GM12878 (cell line): ENCODE measurements at regions not wholly inside any gene's neighbourhood (a gene's known extent, or its start where the extent isn't known, plus 50 kb on each side); places are given as distances from the start of the nearest gene placed in this dataset.

Experiments
- ATAC-seq: fragments of 200-7000 bp; cut with Tn5 transposase; 3 replicates; pipeline ENCODE4 v1.9.1; 2020; ENCODE audit warnings: mild to moderate bottlenecking, moderate library complexity
- BruUV-seq: library from RNA; stranded (reverse); fragments of 400-500 nt; replicated peaks from 2 replicates; lab custom pipeline; 2021; lab: Mats Ljungman, UMichigan
- CTCF ChIA-PET: fragments of 300-600 bp; sonication (Branson Sonifier 250); formaldehyde crosslinking; extraction: SDS; loops from one replicate; lab custom pipeline; 2021; ENCODE audit warnings: inconsistent platforms; lab: Yijun Ruan, JAX
- POLR2A ChIA-PET: fragments of 350-600 bp; formaldehyde crosslinking; extraction: SDS; loops from one replicate; lab custom pipeline; 2021; ENCODE audit warnings: inconsistent platforms; lab: Charles Lee
- RAD21 ChIA-PET: fragments of 300-600 bp; sonication (Branson Sonifier 250); formaldehyde crosslinking; loops from one replicate; lab custom pipeline; 2023; ENCODE audit warnings: antibody characterized with exemption; ENCODE audit not compliant: unreplicated experiment; lab: Charles Lee
- SMC1A ChIA-PET: fragments of 300-600 bp; sonication (Branson Sonifier 250); formaldehyde crosslinking; loops from one replicate; lab custom pipeline; 2023; ENCODE audit not compliant: unreplicated experiment, uncharacterized antibody; lab: Charles Lee
- DNase-seq: peaks from one replicate; pipeline ENCODE4 v3.0.0-alpha.2; 2011; ENCODE audit warnings: low read depth, low spot score
- FAIRE-seq: peaks from 3 replicates; lab custom pipeline; 2011; peaks lifted over from hg19 to GRCh38; lab: Jason Lieb, UNC
- H2AFZ ChIP-seq: 2 replicates; pipeline ENCODE4 v1.6.0; 2011; ENCODE audit warnings: low read depth, low read length, control low read depth; ENCODE audit not compliant: control insufficient read depth
- H3K27ac ChIP-seq: 2 replicates; pipeline ENCODE4 v1.5.1; 2011; ENCODE audit warnings: control low read depth; ENCODE audit not compliant: control insufficient read depth, insufficient read depth
- H3K27me3 ChIP-seq, 2 experiments: replicated peaks in 1 of 2; 2 replicates each; pipeline versions ENCODE4 v1.6.0 to v1.6.1; 2011; ENCODE audit warnings: low read length in 1 of 2; ENCODE audit not compliant: control insufficient read depth in 2 of 2, insufficient read depth in 2 of 2
- H3K36me3 ChIP-seq, 2 experiments: 2 replicates each; pipeline ENCODE4 v1.5.1; 2011; ENCODE audit warnings: low read length in 1 of 2; ENCODE audit not compliant: control insufficient read depth in 2 of 2, insufficient read depth in 2 of 2
- H3K4me1 ChIP-seq: 2 replicates; pipeline ENCODE4 v1.6.1; 2011; ENCODE audit warnings: mild to moderate bottlenecking, low read length, moderate library complexity, mixed read lengths; ENCODE audit not compliant: control insufficient read depth, insufficient read depth
- H3K4me2 ChIP-seq: 2 replicates; pipeline ENCODE4 v1.6.0; 2011; ENCODE audit warnings: control low read depth; ENCODE audit not compliant: control insufficient read depth, insufficient read depth
- H3K4me3 ChIP-seq: fragments of 200-600 bp; sonication (generic); 2 replicates; pipeline ENCODE4 v1.5.1; 2016
- H3K79me2 ChIP-seq: 2 replicates; pipeline ENCODE4 v1.6.0; 2011; ENCODE audit warnings: low read length; ENCODE audit not compliant: control insufficient read depth, insufficient read depth
- H3K9ac ChIP-seq: 2 replicates; pipeline ENCODE4 v1.8.0; 2011; ENCODE audit warnings: low read length, control low read depth, mixed read lengths; ENCODE audit not compliant: control insufficient read depth, insufficient read depth
- H3K9me3 ChIP-seq: replicated peaks from 3 replicates; pipeline ENCODE4 v1.5.1; 2011; ENCODE audit warnings: mild to moderate bottlenecking, low read length; ENCODE audit not compliant: control insufficient read depth, insufficient read depth
- H4K20me1 ChIP-seq: 2 replicates; pipeline ENCODE4 v1.6.0; 2011; ENCODE audit not compliant: control insufficient read depth, insufficient read depth
- BCLAF1 ChIP-seq: fragments of 450-650 bp; IDR thresholded peaks from 2 replicates; pipeline ENCODE4 v1.6.1; 2017; ENCODE audit warnings: antibody characterized with exemption, mild to moderate bottlenecking, moderate library complexity
- CBX5 ChIP-seq: sonication (generic); IDR thresholded peaks from 2 replicates; pipeline ENCODE4 v1.6.1; 2016; ENCODE audit warnings: low read depth, moderate library complexity, mild to moderate bottlenecking, inconsistent platforms
- IKZF1 ChIP-seq: fragments of 450-650 bp; conservative IDR thresholded peaks from 2 replicates; pipeline ENCODE4 v1.6.1; 2017; ENCODE audit warnings: antibody characterized with exemption, mild to moderate bottlenecking
- MYB ChIP-seq: fragments of 150-350 bp; IDR thresholded peaks from 2 replicates; pipeline ENCODE4 v1.6.1; 2014; ENCODE audit warnings: mild to moderate bottlenecking, low read depth, low read length, borderline replicate concordance
- NKRF ChIP-seq: fragments of 450-650 bp; conservative IDR thresholded peaks from 2 replicates; pipeline ENCODE4 v1.6.1; 2017; ENCODE audit warnings: mild to moderate bottlenecking, moderate library complexity
- SMC3 ChIP-seq: IDR thresholded peaks from 2 replicates; pipeline ENCODE4 v1.6.1; 2011; ENCODE audit warnings: low read length, improper control_type of control experiment, borderline replicate concordance
- SUPT20H ChIP-seq: IDR thresholded peaks from 2 replicates; pipeline ENCODE4 v1.6.1; 2011; ENCODE audit warnings: low read depth, mild to moderate bottlenecking, low read length, moderate library complexity, borderline replicate concordance; ENCODE audit not compliant: control insufficient read depth
- WGBS: methylation state at CpG from one replicate; pipeline ENCODE4 v1.1.6; 2016; ENCODE audit warnings: low lambda C conversion rate; ENCODE audit not compliant: insufficient replicate concordance, insufficient coverage; ENCODE audit errors: missing lambda C conversion rate; 5-methylcytosine and 5-hydroxymethylcytosine counted together
- in situ Hi-C: fragments of 300-500 bp; cut with MboI; formaldehyde crosslinking; loops from 9 replicates; pipeline ENCODE4 v1.14.3; 2018; ENCODE audit warnings: mixed read lengths
- intact Hi-C: fragments of 100-400 bp; cut with micrococcal nuclease; formaldehyde crosslinking; loops from one replicate; pipeline ENCODE4 v1.14.2; 2022; ENCODE audit not compliant: unreplicated experiment

GRCh38 chr2:18831916-18832510, 242.6 kb upstream of the NT5C1B start:
- ATAC-seq (no peak), FAIRE-seq (no peak), DNase-seq (no peak)
- 28% methylated on average over 2 of the region's 2 CpGs for WGBS
- Histone ChIP-seq H3K79me2 (no peaks in the 10 kb centered on the region), H3K4me3 (no peak overlapping the region), H3K36me3 (no peaks in the 10 kb centered on the region), H4K20me1 (no peaks in the 10 kb centered on the region), H2AFZ (no peak overlapping the region), H3K4me1 (no peaks in the 10 kb centered on the region), H3K9ac (no peak overlapping the region), H3K27me3 (no peaks in the 10 kb centered on the region), H3K27ac (no peak overlapping the region), H3K4me2 (no peak overlapping the region), H3K9me3 (no peaks in the 10 kb centered on the region)
- ChIA-PET RAD21 (no interaction called here), POLR2A (no interaction called here), SMC1A (no interaction called here), CTCF (no interaction called here)
- intact Hi-C loops (no loop called here), in situ Hi-C loops (no loop called here)
- TF ChIP-seq NKRF (no peak), BCLAF1 (no peak), MYB (no peak), CBX5 (no peak), SUPT20H (no peak), SMC3 (no peak), IKZF1 (no peak)
- BruUV-seq, result no TSS peak
